Coronary artery (tissue), 2 donors: ENCODE measurements at regions not wholly inside any gene's neighbourhood (a gene's known extent, or its start where the extent isn't known, plus 50 kb on each side); places are given as distances from the start of the nearest gene placed in this dataset.
A peak's percentile ranks its signal among the peaks of the same experiment; 100 is the strongest.

Experiments used
- DNase-seq: peaks from one replicate; pipeline ENCODE4 v3.0.0-alpha.2; 2017; ENCODE audit warnings: low spot score
- H3K27ac ChIP-seq, 2 donors: fragments of 200-600 bp; sonication (generic); one replicate each; pipeline ENCODE4 v1.5.1; 2016 to 2019
- H3K4me3 ChIP-seq: fragments of 200-600 bp; sonication (generic); 2 replicates; pipeline ENCODE4 v1.5.1; 2016; ENCODE audit warnings: mild to moderate bottlenecking, moderate library complexity
- CTCF ChIP-seq: fragments of 200-600 bp; sonication (generic); IDR thresholded peaks from one replicate; pipeline ENCODE4 v1.5.1; 2019; ENCODE audit warnings: antibody characterized with exemption

GRCh38 chr4:42331040-42331439, 66.2 kb upstream of the SHISA3 start:
- no peak for TF ChIP-seq CTCF
- Histone ChIP-seq H3K4me3 (no peak overlapping the region), H3K27ac (no peak overlapping the region)
- no peak for DNase-seq

- TF ChIP-seq CTCF = no peak
- H3K4me3 ChIP-seq = no peak overlapping the region
- no peak for DNase-seq
- H3K27ac ChIP-seq = no peak overlapping the region
Measured at GRCh38 chr4:42331914-42332368, 65.3 kb upstream of the SHISA3 start.

- DNase-seq = no peak
- H3K4me3 ChIP-seq = no peak overlapping the region
- H3K27ac ChIP-seq = peak overlapping the region in 1 of 2 donors; percentile 72
- TF ChIP-seq CTCF = no peak
Measured at GRCh38 chr4:42339935-42340406, 57.3 kb upstream of the SHISA3 start.

- Histone ChIP-seq H3K27ac (no peak overlapping the region), H3K4me3 (no peak overlapping the region)
- no peak for TF ChIP-seq CTCF
Measured at GRCh38 chr4:42341518-42342026, 55.7 kb upstream of the SHISA3 start.

GRCh38 chr4:42342459-42342858, 54.8 kb upstream of the SHISA3 start:
- Histone ChIP-seq H3K4me3 (no peak overlapping the region), H3K27ac (no peak overlapping the region)
- no peak for TF ChIP-seq CTCF
- no peak for DNase-seq

More at GRCh38 chr4:42341518-42342026, 55.7 kb upstream of the SHISA3 start:
- no peak for DNase-seq

- Histone ChIP-seq H3K4me3 (no peak overlapping the region), H3K27ac (no peak overlapping the region)
- no peak for DNase-seq
- no peak for TF ChIP-seq CTCF
Measured at GRCh38 chr4:42344309-42344708, 53.0 kb upstream of the SHISA3 start.

- Histone ChIP-seq H3K27ac (no peak overlapping the region), H3K4me3 (no peak overlapping the region)
- TF ChIP-seq CTCF = no peak
- DNase-seq = no peak
Measured at GRCh38 chr4:42344749-42345148, 52.5 kb upstream of the SHISA3 start.
